Uterus (tissue), 2 donors: ENCODE measurements at regions not wholly inside any gene's neighbourhood (a gene's known extent, or its start where the extent isn't known, plus 50 kb on each side); places are given as distances from the start of the nearest gene placed in this dataset.

Experiments
- POLR2A ChIP-seq, 2 donors: fragments of 450-650 bp; IDR thresholded peaks; one replicate each; pipeline ENCODE4 v1.6.1; 2016; ENCODE audit warnings: antibody characterized with exemption in 2 of 2, mild to moderate bottlenecking in 1 of 2, moderate library complexity in 1 of 2
- TF ChIP-seq, protein P1 (sequence below), 4 experiments: fragments of 200-600 bp in 2 of 4; fragments of 450-650 bp in 2 of 4; sonication (generic) in 2 of 4; IDR thresholded peaks; one replicate each; pipeline ENCODE4 v1.5.1; 2016 to 2019; ENCODE audit warnings: antibody characterized with exemption in 4 of 4, mild to moderate bottlenecking in 2 of 4, moderate library complexity in 1 of 4

DNA sequence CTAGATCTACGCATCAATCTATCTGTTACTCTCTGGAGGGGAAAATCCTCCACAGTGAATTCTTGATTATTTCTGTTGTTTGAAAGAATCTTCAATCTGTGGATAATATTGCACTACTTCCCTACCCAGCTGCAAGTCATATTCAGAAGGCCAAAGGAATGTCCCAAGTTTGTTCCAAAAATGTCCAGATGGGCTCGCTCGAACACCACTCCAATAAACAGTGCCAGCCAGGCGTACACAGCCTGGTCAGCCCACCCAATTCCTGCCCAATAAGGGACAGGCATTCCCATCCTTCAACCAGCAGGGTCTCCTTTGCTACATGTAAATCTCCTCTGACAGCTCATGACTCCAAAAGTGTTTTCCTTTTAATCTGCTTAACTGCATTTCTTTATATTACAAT is 80.7 kb upstream of the GPM6B start:
- TF ChIP-seq POLR2A (IDR thresholded peaks at IDR 0.05) = no peak
- TF ChIP-seq, protein P1, sequence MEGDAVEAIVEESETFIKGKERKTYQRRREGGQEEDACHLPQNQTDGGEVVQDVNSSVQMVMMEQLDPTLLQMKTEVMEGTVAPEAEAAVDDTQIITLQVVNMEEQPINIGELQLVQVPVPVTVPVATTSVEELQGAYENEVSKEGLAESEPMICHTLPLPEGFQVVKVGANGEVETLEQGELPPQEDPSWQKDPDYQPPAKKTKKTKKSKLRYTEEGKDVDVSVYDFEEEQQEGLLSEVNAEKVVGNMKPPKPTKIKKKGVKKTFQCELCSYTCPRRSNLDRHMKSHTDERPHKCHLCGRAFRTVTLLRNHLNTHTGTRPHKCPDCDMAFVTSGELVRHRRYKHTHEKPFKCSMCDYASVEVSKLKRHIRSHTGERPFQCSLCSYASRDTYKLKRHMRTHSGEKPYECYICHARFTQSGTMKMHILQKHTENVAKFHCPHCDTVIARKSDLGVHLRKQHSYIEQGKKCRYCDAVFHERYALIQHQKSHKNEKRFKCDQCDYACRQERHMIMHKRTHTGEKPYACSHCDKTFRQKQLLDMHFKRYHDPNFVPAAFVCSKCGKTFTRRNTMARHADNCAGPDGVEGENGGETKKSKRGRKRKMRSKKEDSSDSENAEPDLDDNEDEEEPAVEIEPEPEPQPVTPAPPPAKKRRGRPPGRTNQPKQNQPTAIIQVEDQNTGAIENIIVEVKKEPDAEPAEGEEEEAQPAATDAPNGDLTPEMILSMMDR (IDR thresholded peaks at IDR 0.05) = no peak
